ENCODE measurements at regions not wholly inside any gene's neighbourhood (a gene's known extent, or its start where the extent isn't known, plus 50 kb on each side); places are given as distances from the start of the nearest gene placed in this dataset.

DNA sequence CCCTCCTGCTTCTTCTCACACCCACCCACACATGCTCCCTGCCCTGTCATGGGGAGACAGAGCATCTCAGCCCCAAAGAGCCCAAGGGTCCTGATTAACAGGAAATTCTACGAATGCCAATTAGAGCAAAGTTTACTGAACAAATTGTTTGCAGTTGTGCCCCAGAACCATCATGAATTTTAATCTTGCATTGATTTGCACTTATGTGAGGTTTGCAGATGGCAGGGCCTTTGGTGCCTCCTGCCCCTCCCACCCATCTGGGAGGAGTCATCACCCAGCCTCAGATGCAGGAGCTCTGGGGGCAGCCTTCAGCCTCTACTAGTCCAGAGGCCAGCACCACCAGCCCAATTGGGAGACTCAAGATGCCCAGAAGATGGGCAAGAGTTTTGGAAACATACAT is 80.8 kb downstream of the PCDH1 start:
- H3K9me3 ChIP-seq (ENCODE audit: low read length), result no peaks in the 10 kb centered on the region
- no peak overlapping the region for H3K9ac ChIP-seq (ENCODE audit: low read length)
- H3K36me3 ChIP-seq (ENCODE audit: insufficient read depth, low read length), result no peaks in the 10 kb centered on the region
- no peaks in the 10 kb centered on the region for H3K9me2 ChIP-seq (ENCODE audit: insufficient read depth, low read length)
- no peaks in the 10 kb centered on the region for H3K79me2 ChIP-seq (replicated peaks; ENCODE audit: insufficient read depth, low read length)
- TF ChIP-seq POLR2AphosphoS5 (IDR thresholded peaks at IDR 0.05), result no peak
- TF ChIP-seq, protein P1, sequence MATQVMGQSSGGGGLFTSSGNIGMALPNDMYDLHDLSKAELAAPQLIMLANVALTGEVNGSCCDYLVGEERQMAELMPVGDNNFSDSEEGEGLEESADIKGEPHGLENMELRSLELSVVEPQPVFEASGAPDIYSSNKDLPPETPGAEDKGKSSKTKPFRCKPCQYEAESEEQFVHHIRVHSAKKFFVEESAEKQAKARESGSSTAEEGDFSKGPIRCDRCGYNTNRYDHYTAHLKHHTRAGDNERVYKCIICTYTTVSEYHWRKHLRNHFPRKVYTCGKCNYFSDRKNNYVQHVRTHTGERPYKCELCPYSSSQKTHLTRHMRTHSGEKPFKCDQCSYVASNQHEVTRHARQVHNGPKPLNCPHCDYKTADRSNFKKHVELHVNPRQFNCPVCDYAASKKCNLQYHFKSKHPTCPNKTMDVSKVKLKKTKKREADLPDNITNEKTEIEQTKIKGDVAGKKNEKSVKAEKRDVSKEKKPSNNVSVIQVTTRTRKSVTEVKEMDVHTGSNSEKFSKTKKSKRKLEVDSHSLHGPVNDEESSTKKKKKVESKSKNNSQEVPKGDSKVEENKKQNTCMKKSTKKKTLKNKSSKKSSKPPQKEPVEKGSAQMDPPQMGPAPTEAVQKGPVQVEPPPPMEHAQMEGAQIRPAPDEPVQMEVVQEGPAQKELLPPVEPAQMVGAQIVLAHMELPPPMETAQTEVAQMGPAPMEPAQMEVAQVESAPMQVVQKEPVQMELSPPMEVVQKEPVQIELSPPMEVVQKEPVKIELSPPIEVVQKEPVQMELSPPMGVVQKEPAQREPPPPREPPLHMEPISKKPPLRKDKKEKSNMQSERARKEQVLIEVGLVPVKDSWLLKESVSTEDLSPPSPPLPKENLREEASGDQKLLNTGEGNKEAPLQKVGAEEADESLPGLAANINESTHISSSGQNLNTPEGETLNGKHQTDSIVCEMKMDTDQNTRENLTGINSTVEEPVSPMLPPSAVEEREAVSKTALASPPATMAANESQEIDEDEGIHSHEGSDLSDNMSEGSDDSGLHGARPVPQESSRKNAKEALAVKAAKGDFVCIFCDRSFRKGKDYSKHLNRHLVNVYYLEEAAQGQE (IDR thresholded peaks at IDR 0.05; ENCODE audit: borderline replicate concordance), result no peak
- no peak for TF ChIP-seq MXI1 (conservative IDR thresholded peaks at IDR 0.05; ENCODE audit: poor library complexity, severe bottlenecking)
- no peak overlapping the region for H3K4me3 ChIP-seq (ENCODE audit: low read length)
- no peaks in the 10 kb centered on the region for H4K20me1 ChIP-seq (ENCODE audit: insufficient read depth)
- no peaks in the 10 kb centered on the region for H3F3A ChIP-seq (ENCODE audit: insufficient read depth, low read length, poor library complexity, severe bottlenecking)
- no peak overlapping the region for H3K27ac ChIP-seq (ENCODE audit: low read length)
- H2AFZ ChIP-seq (ENCODE audit: low read depth, low read length), result no peak overlapping the region
- H3K4me2 ChIP-seq (ENCODE audit: low read length), result no peak overlapping the region
- no peaks in the 10 kb centered on the region for H3K27me3 ChIP-seq (ENCODE audit: insufficient read depth, low read depth, low read length)

- Histone ChIP-seq H3F3A (ENCODE audit: insufficient read depth, low read length, poor library complexity, severe bottlenecking) (no peaks in the 10 kb centered on the region), H4K20me1 (ENCODE audit: insufficient read depth) (no peaks in the 10 kb centered on the region), H3K27ac (ENCODE audit: low read length) (no peak overlapping the region), H3K79me2 (replicated peaks; ENCODE audit: insufficient read depth, low read length) (no peaks in the 10 kb centered on the region), H3K4me3 (ENCODE audit: low read length) (no peak overlapping the region), H3K9me3 (ENCODE audit: low read length) (no peaks in the 10 kb centered on the region), H2AFZ (ENCODE audit: low read depth, low read length) (no peak overlapping the region), H3K4me2 (ENCODE audit: low read length) (no peak overlapping the region), H3K9ac (ENCODE audit: low read length) (no peak overlapping the region), H3K9me2 (ENCODE audit: insufficient read depth, low read length) (no peaks in the 10 kb centered on the region), H3K36me3 (ENCODE audit: insufficient read depth, low read length) (no peaks in the 10 kb centered on the region), H3K27me3 (ENCODE audit: insufficient read depth, low read depth, low read length) (no peaks in the 10 kb centered on the region)
- TF ChIP-seq MXI1 (conservative IDR thresholded peaks at IDR 0.05; ENCODE audit: poor library complexity, severe bottlenecking) (no peak), EZH2 (IDR thresholded peaks at IDR 0.05; ENCODE audit: borderline replicate concordance, insufficient read depth, low read length, poor library complexity, severe bottlenecking) (no peak), EP300 (conservative IDR thresholded peaks at IDR 0.05; ENCODE audit: poor library complexity, severe bottlenecking) (no peak), SMC3 (conservative IDR thresholded peaks at IDR 0.05; ENCODE audit: poor library complexity) (no peak), POLR2AphosphoS5 (IDR thresholded peaks at IDR 0.05) (no peak), RAD21 (conservative IDR thresholded peaks at IDR 0.05) (no peak), TAF1 (IDR thresholded peaks at IDR 0.05; ENCODE audit: low read depth) (no peak)
- TF ChIP-seq, protein P1 (IDR thresholded peaks at IDR 0.05; ENCODE audit: borderline replicate concordance), result no peak
- TF ChIP-seq, protein P2, sequence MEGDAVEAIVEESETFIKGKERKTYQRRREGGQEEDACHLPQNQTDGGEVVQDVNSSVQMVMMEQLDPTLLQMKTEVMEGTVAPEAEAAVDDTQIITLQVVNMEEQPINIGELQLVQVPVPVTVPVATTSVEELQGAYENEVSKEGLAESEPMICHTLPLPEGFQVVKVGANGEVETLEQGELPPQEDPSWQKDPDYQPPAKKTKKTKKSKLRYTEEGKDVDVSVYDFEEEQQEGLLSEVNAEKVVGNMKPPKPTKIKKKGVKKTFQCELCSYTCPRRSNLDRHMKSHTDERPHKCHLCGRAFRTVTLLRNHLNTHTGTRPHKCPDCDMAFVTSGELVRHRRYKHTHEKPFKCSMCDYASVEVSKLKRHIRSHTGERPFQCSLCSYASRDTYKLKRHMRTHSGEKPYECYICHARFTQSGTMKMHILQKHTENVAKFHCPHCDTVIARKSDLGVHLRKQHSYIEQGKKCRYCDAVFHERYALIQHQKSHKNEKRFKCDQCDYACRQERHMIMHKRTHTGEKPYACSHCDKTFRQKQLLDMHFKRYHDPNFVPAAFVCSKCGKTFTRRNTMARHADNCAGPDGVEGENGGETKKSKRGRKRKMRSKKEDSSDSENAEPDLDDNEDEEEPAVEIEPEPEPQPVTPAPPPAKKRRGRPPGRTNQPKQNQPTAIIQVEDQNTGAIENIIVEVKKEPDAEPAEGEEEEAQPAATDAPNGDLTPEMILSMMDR (IDR thresholded peaks at IDR 0.05; ENCODE audit: poor library complexity, severe bottlenecking), result no peak
These were observed 82.8 kb downstream of the PCDH1 start for GRCh38 chr5:141795421-141795820.

Data from neural cell (in vitro differentiated cells).